Naive thymus-derived CD4-positive, alpha-beta T cell (primary cell): ENCODE measurements at regions not wholly inside any gene's neighbourhood (a gene's known extent, or its start where the extent isn't known, plus 50 kb on each side); places are given as distances from the start of the nearest gene placed in this dataset.

Experiments used
- ATAC-seq: fragments of 150-1000 bp; cut with Tn5 transposase; 2 replicates; pipeline ENCODE4 v1.10.0; 2021; ENCODE audit warnings: mild to moderate bottlenecking, moderate library complexity
- CTCF ChIA-PET: fragments of 350-600 bp; sonication (Branson Sonifier 250); formaldehyde crosslinking; loops from one replicate; lab custom pipeline; 2021; ENCODE audit warnings: antibody characterized with exemption; lab: Charles Lee
- POLR2A ChIA-PET: fragments of 350-600 bp; sonication (Branson Sonifier 250); formaldehyde crosslinking; loops from one replicate; lab custom pipeline; 2021; ENCODE audit warnings: antibody characterized with exemption, inconsistent platforms; lab: Charles Lee
- DNase-seq, 9 donors: peaks; one replicate each; pipeline versions ENCODE4 v3.0.0 to v3.0.0-alpha.2; 2020 to 2022; ENCODE audit warnings: mixed read lengths in 1 of 9
- H3K27ac ChIP-seq: one replicate; pipeline ENCODE4 v1.7.0; 2013; ENCODE audit warnings: mild to moderate bottlenecking, low read depth, low read length, moderate library complexity
- H3K27me3 ChIP-seq, 2 donors: one replicate each; pipeline ENCODE4 v1.7.0; 2013; ENCODE audit warnings: low read length in 2 of 2, mild to moderate bottlenecking in 2 of 2, moderate library complexity in 2 of 2; ENCODE audit not compliant: control insufficient read depth in 2 of 2, insufficient read depth in 2 of 2
- H3K36me3 ChIP-seq, 3 experiments: 1 replicate in 2 of 3; 2 replicates in 1 of 3; pipeline ENCODE4 v1.7.0; 2013; ENCODE audit warnings: low read length in 3 of 3, mild to moderate bottlenecking in 3 of 3, moderate library complexity in 1 of 3; ENCODE audit not compliant: insufficient read depth in 3 of 3, control insufficient read depth in 2 of 3
- H3K4me1 ChIP-seq, 2 donors: one replicate each; pipeline ENCODE4 v1.7.0; 2013; ENCODE audit warnings: low read length in 2 of 2, mild to moderate bottlenecking in 2 of 2, moderate library complexity in 1 of 2; ENCODE audit not compliant: control insufficient read depth in 2 of 2, insufficient read depth in 2 of 2
- H3K4me3 ChIP-seq: 2 replicates; pipeline ENCODE4 v1.7.0; 2013; ENCODE audit warnings: mild to moderate bottlenecking, low read length
- H3K9me3 ChIP-seq, 3 experiments: 1 replicate in 2 of 3; 2 replicates in 1 of 3; pipeline ENCODE4 v1.7.0; 2013; ENCODE audit warnings: low read length in 3 of 3; ENCODE audit not compliant: control insufficient read depth in 2 of 3
- H3K27ac Mint-ChIP-seq, 9 donors: one replicate each; pipeline ENCODE4 v1.8.0; 2020 to 2022; ENCODE audit warnings: mixed read lengths in 9 of 9, mild to moderate bottlenecking in 8 of 9, moderate library complexity in 5 of 9, inconsistent platforms in 2 of 9
- H3K27me3 Mint-ChIP-seq, 5 donors: one replicate each; pipeline ENCODE4 v1.8.0; 2021 to 2022; ENCODE audit warnings: mixed read lengths in 5 of 5, mild to moderate bottlenecking in 1 of 5
- H3K36me3 Mint-ChIP-seq, 5 donors: one replicate each; pipeline ENCODE4 v1.8.0; 2020 to 2022; ENCODE audit warnings: mixed read lengths in 5 of 5, mild to moderate bottlenecking in 3 of 5, inconsistent platforms in 1 of 5
- H3K4me1 Mint-ChIP-seq, 7 donors: one replicate each; pipeline ENCODE4 v1.8.0; 2020 to 2022; ENCODE audit warnings: mixed read lengths in 7 of 7, mild to moderate bottlenecking in 3 of 7, inconsistent platforms in 1 of 7
- H3K4me3 Mint-ChIP-seq, 10 donors: one replicate each; pipeline ENCODE4 v1.8.0; 2020 to 2022; ENCODE audit warnings: mild to moderate bottlenecking in 10 of 10, mixed read lengths in 10 of 10, moderate library complexity in 6 of 10, inconsistent platforms in 2 of 10
- H3K9me3 Mint-ChIP-seq, 11 donors: one replicate each; pipeline ENCODE4 v1.8.0; 2020 to 2022; ENCODE audit warnings: mixed read lengths in 11 of 11, mild to moderate bottlenecking in 4 of 11, inconsistent platforms in 1 of 11, moderate library complexity in 1 of 11
- intact Hi-C, 2 donors: fragments of 100-400 bp; cut with micrococcal nuclease; formaldehyde crosslinking; loops; one replicate each; pipeline ENCODE4 v1.15.1; 2023

GRCh38 chr17:33889766-33890165 is 365.3 kb upstream of the CCL2 start:
- Histone ChIP-seq H3K27ac (no peak overlapping the region), H3K4me3 (no peak overlapping the region), H3K9me3 (no peaks in the 10 kb centered on the region), H3K27me3 (no peaks in the 10 kb centered on the region), H3K36me3 (no peaks in the 10 kb centered on the region), H3K4me1 (no peaks in the 10 kb centered on the region)
- H3K4me1 Mint-ChIP-seq = peaks cover 0 to 2% (median 0%) of the 10 kb centered on the region in 7 donors
- ChIA-PET CTCF (no interaction called here), POLR2A (no interaction called here)
- DNase-seq (no peak), ATAC-seq (no peak)
- no peaks in the 10 kb centered on the region for H3K36me3 Mint-ChIP-seq
- intact Hi-C loops = no loop called here
- no peak overlapping the region for H3K27ac Mint-ChIP-seq
- peaks cover 4 to 22% (median 11%) of the 10 kb centered on the region in 5 donors for H3K27me3 Mint-ChIP-seq
- no peak overlapping the region for H3K4me3 Mint-ChIP-seq
- H3K9me3 Mint-ChIP-seq = peaks cover 0 to 2% (median 0%) of the 10 kb centered on the region in 11 donors

DNA sequence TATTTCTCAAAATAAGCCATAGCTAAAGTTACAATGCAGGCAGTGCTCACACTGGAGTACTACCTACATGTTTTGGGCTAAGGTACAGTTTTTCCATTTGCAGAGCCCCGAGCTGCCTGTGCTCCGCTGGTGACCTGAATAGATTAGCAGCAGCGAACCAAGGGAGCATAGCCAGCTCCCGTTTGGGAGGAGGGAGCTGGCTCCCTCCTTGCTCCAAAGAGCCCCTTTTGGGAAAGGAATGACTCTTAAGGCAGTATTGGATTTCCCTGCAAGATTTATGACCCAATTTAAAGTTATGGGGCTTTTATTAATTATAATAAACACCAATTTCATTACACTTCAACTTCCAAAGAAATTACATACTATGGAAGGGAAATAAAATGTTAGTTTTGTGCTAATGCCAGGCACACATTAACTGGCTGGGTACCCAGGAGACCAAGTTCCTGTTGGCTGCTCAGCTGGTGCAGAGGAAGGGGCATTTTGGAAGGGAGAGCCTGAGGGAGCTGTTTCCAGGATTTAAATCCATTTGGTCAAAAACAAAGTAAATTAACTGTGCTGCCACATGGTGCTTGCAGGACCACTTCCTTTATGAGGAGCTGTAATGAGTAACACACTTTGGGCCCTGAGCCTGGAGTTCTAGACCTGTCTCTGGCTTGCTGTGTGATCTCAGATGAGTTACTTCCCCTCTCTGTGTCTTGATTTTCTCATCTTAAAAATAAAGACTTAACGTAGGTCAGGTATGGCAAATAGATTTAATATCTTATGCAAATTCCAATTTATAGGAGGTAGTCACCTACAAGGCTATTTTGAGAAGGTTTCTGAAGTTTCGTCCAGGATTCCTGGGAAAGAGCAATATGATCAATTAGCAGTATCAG is 362.1 kb upstream of the CCL2 start:
- Histone ChIP-seq H3K9me3 (no peaks in the 10 kb centered on the region), H3K27ac (no peak overlapping the region), H3K36me3 (no peaks in the 10 kb centered on the region), H3K4me3 (no peak overlapping the region), H3K4me1 (no peaks in the 10 kb centered on the region), H3K27me3 (no peaks in the 10 kb centered on the region)
- peaks cover 0 to 2% (median 0%) of the 10 kb centered on the region in 7 donors for H3K4me1 Mint-ChIP-seq
- no peak overlapping the region for H3K27ac Mint-ChIP-seq
- H3K9me3 Mint-ChIP-seq = peaks cover 0 to 2% (median 0%) of the 10 kb centered on the region in 11 donors
- ChIA-PET CTCF (no interaction called here), POLR2A (no interaction called here)
- intact Hi-C loops = no loop called here
- ATAC-seq (no peak), DNase-seq (no peak)
- H3K27me3 Mint-ChIP-seq = peaks cover 2 to 10% (median 6%) of the 10 kb centered on the region in 5 donors
- no peaks in the 10 kb centered on the region for H3K36me3 Mint-ChIP-seq
- no peak overlapping the region for H3K4me3 Mint-ChIP-seq

DNA sequence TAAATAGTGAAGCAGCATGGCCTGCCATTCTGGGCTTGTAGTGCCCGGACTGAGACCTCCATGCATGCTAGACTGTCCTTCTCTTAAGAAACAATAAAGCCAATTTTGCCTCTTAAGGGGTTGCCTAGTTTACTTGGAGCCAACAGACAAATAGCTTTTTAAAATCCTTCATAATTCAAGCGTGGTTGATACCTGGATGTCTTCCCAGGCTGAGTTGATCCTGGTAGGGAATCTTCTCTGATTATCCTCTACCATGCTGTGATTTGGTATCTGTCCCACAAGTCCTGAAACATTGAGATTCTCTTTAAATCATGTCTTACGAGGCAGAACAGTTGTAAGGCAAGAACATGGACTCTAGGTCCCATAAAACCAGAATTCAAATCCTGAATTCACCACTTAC is 359.6 kb upstream of the CCL2 start:
- Mint-ChIP-seq H3K4me1 (no peaks in the 10 kb centered on the region), H3K9me3 (no peaks in the 10 kb centered on the region), H3K4me3 (no peak overlapping the region), H3K27ac (no peak overlapping the region), H3K27me3 (peaks cover 0 to 26% (median 5%) of the 10 kb centered on the region in 5 donors), H3K36me3 (no peaks in the 10 kb centered on the region)
- Histone ChIP-seq H3K36me3 (no peaks in the 10 kb centered on the region), H3K27ac (no peak overlapping the region), H3K9me3 (no peaks in the 10 kb centered on the region), H3K4me3 (no peak overlapping the region), H3K4me1 (no peaks in the 10 kb centered on the region), H3K27me3 (no peaks in the 10 kb centered on the region)
- ATAC-seq = no peak
- intact Hi-C loops = no loop called here
- ChIA-PET CTCF (no interaction called here), POLR2A (no interaction called here)
- no peak for DNase-seq

DNA sequence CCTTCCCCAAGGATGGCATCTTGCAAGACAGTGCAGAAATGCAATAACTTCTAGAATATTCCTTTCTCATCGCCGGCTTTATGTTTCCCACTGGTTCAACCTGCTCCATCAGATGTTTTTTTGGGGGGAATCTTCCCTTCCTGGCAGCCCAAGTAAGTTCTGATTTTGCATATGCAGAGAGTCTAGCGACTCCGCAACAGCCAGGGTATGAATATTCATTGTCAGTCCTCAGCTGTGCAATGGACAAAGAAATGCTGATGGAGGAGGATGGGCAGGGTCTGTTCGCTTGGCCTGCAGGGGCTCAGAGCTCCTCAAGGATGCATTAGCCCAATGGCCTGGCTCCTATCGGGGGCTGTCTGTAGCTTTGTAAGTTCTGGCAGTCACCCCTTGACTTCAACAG is 358.8 kb upstream of the CCL2 start:
- no peaks in the 10 kb centered on the region for H3K4me1 ChIP-seq
- no peak overlapping the region for H3K27ac ChIP-seq
- H3K36me3 Mint-ChIP-seq = no peaks in the 10 kb centered on the region
- no peaks in the 10 kb centered on the region for H3K9me3 ChIP-seq
- DNase-seq = no peak
- intact Hi-C loops = no loop called here
- ATAC-seq = no peak
- H3K4me3 ChIP-seq = no peak overlapping the region
- POLR2A ChIA-PET = no interaction called here
- H3K27me3 ChIP-seq = no peaks in the 10 kb centered on the region
- no peaks in the 10 kb centered on the region for H3K4me1 Mint-ChIP-seq
- peaks cover 2 to 30% (median 13%) of the 10 kb centered on the region in 5 donors for H3K27me3 Mint-ChIP-seq
- H3K36me3 ChIP-seq = no peaks in the 10 kb centered on the region
- H3K9me3 Mint-ChIP-seq = no peaks in the 10 kb centered on the region
- H3K27ac Mint-ChIP-seq = no peak overlapping the region
- CTCF ChIA-PET = no interaction called here
- no peak overlapping the region for H3K4me3 Mint-ChIP-seq

- Mint-ChIP-seq H3K4me1 (no peaks in the 10 kb centered on the region), H3K27ac (no peak overlapping the region), H3K9me3 (no peaks in the 10 kb centered on the region), H3K36me3 (no peaks in the 10 kb centered on the region), H3K27me3 (peaks cover 8 to 31% (median 24%) of the 10 kb centered on the region in 5 donors), H3K4me3 (no peak overlapping the region)
- ChIA-PET CTCF (no interaction called here), POLR2A (no interaction called here)
- Histone ChIP-seq H3K4me3 (no peak overlapping the region), H3K36me3 (no peaks in the 10 kb centered on the region), H3K4me1 (no peaks in the 10 kb centered on the region), H3K27me3 (no peaks in the 10 kb centered on the region), H3K9me3 (no peaks in the 10 kb centered on the region), H3K27ac (no peak overlapping the region)
- intact Hi-C loops = no loop called here
- DNase-seq = no peak
- no peak for ATAC-seq
Measured at GRCh38 chr17:33901085-33901484, 354.0 kb upstream of the CCL2 start.

GRCh38 chr17:33902901-33903449 is 352.1 kb upstream of the CCL2 start:
- Histone ChIP-seq H3K4me3 (no peak overlapping the region), H3K36me3 (no peaks in the 10 kb centered on the region), H3K27ac (no peak overlapping the region), H3K27me3 (no peaks in the 10 kb centered on the region), H3K4me1 (no peaks in the 10 kb centered on the region), H3K9me3 (no peaks in the 10 kb centered on the region)
- H3K36me3 Mint-ChIP-seq = no peaks in the 10 kb centered on the region
- H3K4me1 Mint-ChIP-seq = no peaks in the 10 kb centered on the region
- H3K9me3 Mint-ChIP-seq = peaks cover 0 to 9% (median 0%) of the 10 kb centered on the region in 11 donors
- peaks cover 8 to 26% (median 24%) of the 10 kb centered on the region in 5 donors for H3K27me3 Mint-ChIP-seq
- intact Hi-C loops = no loop called here
- ATAC-seq (no peak), DNase-seq (no peak)
- ChIA-PET POLR2A (no interaction called here), CTCF (no interaction called here)
- no peak overlapping the region for H3K27ac Mint-ChIP-seq
- H3K4me3 Mint-ChIP-seq = no peak overlapping the region

GRCh38 chr17:33904476-33904875 is 350.6 kb upstream of the CCL2 start:
- DNase-seq (no peak), ATAC-seq (no peak)
- Mint-ChIP-seq H3K27ac (no peak overlapping the region), H3K4me1 (no peaks in the 10 kb centered on the region), H3K36me3 (no peaks in the 10 kb centered on the region), H3K27me3 (peaks cover 8 to 36% (median 19%) of the 10 kb centered on the region in 5 donors), H3K9me3 (peaks cover 0 to 12% (median 0%) of the 10 kb centered on the region in 11 donors), H3K4me3 (no peak overlapping the region)
- no peak overlapping the region for H3K4me3 ChIP-seq
- no peaks in the 10 kb centered on the region for H3K9me3 ChIP-seq
- CTCF ChIA-PET = no interaction called here
- intact Hi-C loops = no loop called here
- H3K36me3 ChIP-seq = no peaks in the 10 kb centered on the region
- no peak overlapping the region for H3K27ac ChIP-seq
- no peaks in the 10 kb centered on the region for H3K4me1 ChIP-seq
- no peaks in the 10 kb centered on the region for H3K27me3 ChIP-seq
- POLR2A ChIA-PET = no interaction called here
